Caco-2 (cell line): ENCODE measurements at regions not wholly inside any gene's neighbourhood (a gene's known extent, or its start where the extent isn't known, plus 50 kb on each side); places are given as distances from the start of the nearest gene placed in this dataset.

Experiments used
- BruUV-seq: library from RNA; stranded (reverse); fragments of 400-500 nt; replicated peaks from 2 replicates; lab custom pipeline; 2021; lab: Mats Ljungman, UMichigan
- CTCF ChIA-PET: fragments of 300-600 bp; sonication (Branson Sonifier 250); formaldehyde crosslinking; loops from one replicate; lab custom pipeline; 2022; ENCODE audit warnings: antibody characterized with exemption; lab: Charles Lee
- POLR2A ChIA-PET: fragments of 300-600 bp; sonication (Branson Sonifier 250); formaldehyde crosslinking; loops from one replicate; lab custom pipeline; 2022; ENCODE audit warnings: antibody characterized with exemption; lab: Charles Lee
- DNase-seq, 2 experiments: peaks; one replicate each; pipeline versions ENCODE4 v3.0.0 to v3.0.0-alpha.2; 2020 to 2022
- H3K27me3 ChIP-seq: replicated peaks from 2 replicates; pipeline ENCODE4 v1.6.0; 2011; ENCODE audit warnings: low read length; ENCODE audit not compliant: control insufficient read depth, insufficient read depth
- H3K36me3 ChIP-seq: 2 replicates; pipeline ENCODE4 v1.5.1; 2011; ENCODE audit warnings: low read length; ENCODE audit not compliant: control insufficient read depth, insufficient read depth
- H3K4me1 ChIP-seq: fragments of 250-450 bp; sonication (Bioruptor Pico); 2 replicates; pipeline ENCODE4 v1.5.1; 2020; ENCODE audit warnings: mild to moderate bottlenecking
- H3K4me3 ChIP-seq: 2 replicates; pipeline ENCODE4 v1.5.1; 2011; ENCODE audit warnings: low read depth, mild to moderate bottlenecking, control low read depth, low read length
- H3K9me3 ChIP-seq: fragments of 250-450 bp; sonication (Bioruptor Pico); 2 replicates; pipeline ENCODE4 v1.5.1; 2020; ENCODE audit warnings: mild to moderate bottlenecking, moderate library complexity
- H3K27ac Mint-ChIP-seq: one replicate; pipeline ENCODE4 v1.8.0; 2022; ENCODE audit warnings: mixed read lengths; ENCODE audit not compliant: unreplicated experiment
- H3K27me3 Mint-ChIP-seq: one replicate; pipeline ENCODE4 v1.8.0; 2022; ENCODE audit warnings: mixed read lengths; ENCODE audit not compliant: insufficient read depth, unreplicated experiment
- H3K36me3 Mint-ChIP-seq: one replicate; pipeline ENCODE4 v1.8.0; 2022; ENCODE audit warnings: mild to moderate bottlenecking, mixed read lengths; ENCODE audit not compliant: insufficient read depth, unreplicated experiment
- H3K4me1 Mint-ChIP-seq: one replicate; pipeline ENCODE4 v1.8.0; 2022; ENCODE audit warnings: low read depth, mixed read lengths; ENCODE audit not compliant: unreplicated experiment
- H3K4me3 Mint-ChIP-seq: one replicate; pipeline ENCODE4 v1.8.0; 2022; ENCODE audit warnings: mild to moderate bottlenecking, moderate library complexity, mixed read lengths; ENCODE audit not compliant: unreplicated experiment
- H3K9me3 Mint-ChIP-seq: one replicate; pipeline ENCODE4 v1.8.0; 2022; ENCODE audit warnings: mixed read lengths; ENCODE audit not compliant: unreplicated experiment
- intact Hi-C: fragments of 100-400 bp; cut with micrococcal nuclease; formaldehyde crosslinking; loops from one replicate; pipeline ENCODE4 v1.10.0; 2022; ENCODE audit not compliant: unreplicated experiment
- TF ChIP-seq, protein P1 (sequence below), 2 experiments: fragments of 200-600 bp in 1 of 2; IDR thresholded peaks; 1 replicate in 1 of 2; 2 replicates in 1 of 2; pipeline versions ENCODE4 v1.5.1 to v1.8.0; 2011 to 2022; ENCODE audit warnings: antibody characterized with exemption in 1 of 2, control low read depth in 1 of 2, inconsistent platforms in 1 of 2, low read depth in 1 of 2, low read length in 1 of 2, mild to moderate bottlenecking in 1 of 2, moderate library complexity in 1 of 2; ENCODE audit not compliant: insufficient read depth in 1 of 2, severe bottlenecking in 1 of 2, unreplicated experiment in 1 of 2

DNA sequence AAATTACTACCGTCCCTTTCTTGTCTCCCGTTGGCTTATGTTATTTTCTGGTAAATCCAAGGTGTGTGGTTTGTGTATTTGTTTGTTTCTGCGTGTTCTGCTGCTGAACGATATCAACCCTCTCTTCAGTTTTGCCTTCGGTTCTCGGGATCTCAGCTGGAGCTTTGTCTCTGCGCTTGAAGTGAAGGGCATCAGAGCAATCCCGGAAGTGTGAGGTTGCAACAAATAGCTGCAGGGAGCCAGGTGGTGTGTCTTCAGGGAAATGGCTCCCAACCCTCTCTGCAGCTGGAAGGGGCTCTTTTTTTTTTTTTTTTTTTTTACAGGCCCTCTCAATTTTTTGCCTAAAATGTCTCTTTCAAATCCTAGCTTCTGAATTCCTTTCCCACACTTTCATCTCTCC, 116.4 kb upstream of the RGMA start:
- DNase-seq: no peak
- intact Hi-C loops: no loop called here
- Mint-ChIP-seq H3K36me3 (no peaks in the 10 kb centered on the region), H3K9me3 (peaks cover 9% of the 10 kb centered on the region), H3K27ac (no peak overlapping the region), H3K27me3 (no peaks in the 10 kb centered on the region), H3K4me1 (peaks cover 15% of the 10 kb centered on the region), H3K4me3 (no peak overlapping the region)
- Histone ChIP-seq H3K9me3 (no peaks in the 10 kb centered on the region), H3K4me3 (no peak overlapping the region), H3K36me3 (no peaks in the 10 kb centered on the region), H3K4me1 (peaks cover 20% of the 10 kb centered on the region), H3K27me3 (no peaks in the 10 kb centered on the region)
- BruUV-seq: no TSS peak
- TF ChIP-seq, protein P1, sequence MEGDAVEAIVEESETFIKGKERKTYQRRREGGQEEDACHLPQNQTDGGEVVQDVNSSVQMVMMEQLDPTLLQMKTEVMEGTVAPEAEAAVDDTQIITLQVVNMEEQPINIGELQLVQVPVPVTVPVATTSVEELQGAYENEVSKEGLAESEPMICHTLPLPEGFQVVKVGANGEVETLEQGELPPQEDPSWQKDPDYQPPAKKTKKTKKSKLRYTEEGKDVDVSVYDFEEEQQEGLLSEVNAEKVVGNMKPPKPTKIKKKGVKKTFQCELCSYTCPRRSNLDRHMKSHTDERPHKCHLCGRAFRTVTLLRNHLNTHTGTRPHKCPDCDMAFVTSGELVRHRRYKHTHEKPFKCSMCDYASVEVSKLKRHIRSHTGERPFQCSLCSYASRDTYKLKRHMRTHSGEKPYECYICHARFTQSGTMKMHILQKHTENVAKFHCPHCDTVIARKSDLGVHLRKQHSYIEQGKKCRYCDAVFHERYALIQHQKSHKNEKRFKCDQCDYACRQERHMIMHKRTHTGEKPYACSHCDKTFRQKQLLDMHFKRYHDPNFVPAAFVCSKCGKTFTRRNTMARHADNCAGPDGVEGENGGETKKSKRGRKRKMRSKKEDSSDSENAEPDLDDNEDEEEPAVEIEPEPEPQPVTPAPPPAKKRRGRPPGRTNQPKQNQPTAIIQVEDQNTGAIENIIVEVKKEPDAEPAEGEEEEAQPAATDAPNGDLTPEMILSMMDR (IDR thresholded peaks at IDR 0.05; ENCODE audit: insufficient read depth in 1 of 2, low read depth in 1 of 2, low read length in 1 of 2, severe bottlenecking in 1 of 2, unreplicated experiment in 1 of 2): no peak
- CTCF ChIA-PET: no interaction called here
- POLR2A ChIA-PET: no interaction called here

DNA sequence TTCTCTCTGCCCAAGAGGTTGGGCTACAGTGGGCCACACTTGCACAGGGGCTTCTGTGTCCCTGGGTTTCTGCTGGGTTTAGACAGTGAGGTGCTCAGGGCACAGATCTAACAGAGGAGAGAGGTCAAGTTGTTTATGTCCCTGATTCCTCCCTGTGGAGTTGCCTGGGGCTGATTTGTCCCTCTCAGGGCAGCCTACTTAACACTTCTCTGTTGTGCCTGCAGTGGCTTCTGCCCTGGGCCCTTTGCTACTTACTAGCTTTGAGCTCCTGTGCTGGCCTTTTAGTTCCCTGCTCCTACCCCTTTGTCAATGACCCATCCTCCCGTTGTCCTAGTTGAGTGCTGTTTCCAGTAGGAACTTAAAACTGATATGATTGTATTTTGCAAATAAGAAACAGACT, 114.0 kb upstream of the RGMA start:
- TF ChIP-seq, protein P1 (IDR thresholded peaks at IDR 0.05; ENCODE audit: insufficient read depth in 1 of 2, low read depth in 1 of 2, low read length in 1 of 2, severe bottlenecking in 1 of 2, unreplicated experiment in 1 of 2): no peak
- no peak overlapping the region for H3K4me3 ChIP-seq
- CTCF ChIA-PET: no interaction called here
- no peaks in the 10 kb centered on the region for H3K9me3 ChIP-seq
- Mint-ChIP-seq H3K36me3 (no peaks in the 10 kb centered on the region), H3K4me3 (no peak overlapping the region), H3K4me1 (peaks cover 26% of the 10 kb centered on the region), H3K9me3 (peaks cover 9% of the 10 kb centered on the region), H3K27ac (peak overlapping the region; percentile 19), H3K27me3 (no peaks in the 10 kb centered on the region)
- H3K4me1 ChIP-seq: peaks cover 33% of the 10 kb centered on the region
- H3K27me3 ChIP-seq: no peaks in the 10 kb centered on the region
- BruUV-seq: no TSS peak
- intact Hi-C loops: no loop called here
- POLR2A ChIA-PET: no interaction called here
- H3K36me3 ChIP-seq: no peaks in the 10 kb centered on the region
- no peak for DNase-seq

DNA sequence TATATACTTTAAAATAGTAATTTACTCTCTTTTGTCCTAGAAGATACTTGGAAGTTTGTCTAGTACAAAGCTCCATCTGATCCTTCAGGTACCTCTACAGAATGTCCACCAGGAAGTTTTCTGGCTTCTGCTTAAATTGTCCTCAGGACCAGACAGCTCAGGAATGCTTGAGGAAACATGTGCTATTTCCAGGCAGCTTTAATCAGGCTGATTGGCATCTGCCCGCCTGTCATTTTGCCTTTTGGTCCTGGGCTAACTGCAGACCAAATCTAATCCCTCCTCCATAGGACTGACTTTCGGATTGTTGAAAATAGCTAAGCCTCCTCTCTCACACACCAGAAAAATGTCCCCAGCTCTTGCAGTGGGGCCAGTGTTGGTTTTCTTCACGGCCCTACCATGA, 113.4 kb upstream of the RGMA start:
- BruUV-seq: no TSS peak
- no peaks in the 10 kb centered on the region for H3K27me3 ChIP-seq
- CTCF ChIA-PET: no interaction called here
- H3K4me3 ChIP-seq: no peak overlapping the region
- Mint-ChIP-seq H3K4me1 (peaks cover 26% of the 10 kb centered on the region), H3K27me3 (no peaks in the 10 kb centered on the region), H3K27ac (peak overlapping the region; percentile 19), H3K9me3 (peaks cover 9% of the 10 kb centered on the region), H3K4me3 (no peak overlapping the region), H3K36me3 (no peaks in the 10 kb centered on the region)
- TF ChIP-seq, protein P1 (IDR thresholded peaks at IDR 0.05; ENCODE audit: insufficient read depth in 1 of 2, low read depth in 1 of 2, low read length in 1 of 2, severe bottlenecking in 1 of 2, unreplicated experiment in 1 of 2): no peak
- no peak for DNase-seq
- POLR2A ChIA-PET: no interaction called here
- no peaks in the 10 kb centered on the region for H3K36me3 ChIP-seq
- intact Hi-C loops: no loop called here
- no peaks in the 10 kb centered on the region; the same call in 1 of the 2 replicates for H3K9me3 ChIP-seq
- peaks cover 33% of the 10 kb centered on the region for H3K4me1 ChIP-seq
